ENCODE measurements at regions not wholly inside any gene's neighbourhood (a gene's known extent, or its start where the extent isn't known, plus 50 kb on each side); places are given as distances from the start of the nearest gene placed in this dataset.

DNA sequence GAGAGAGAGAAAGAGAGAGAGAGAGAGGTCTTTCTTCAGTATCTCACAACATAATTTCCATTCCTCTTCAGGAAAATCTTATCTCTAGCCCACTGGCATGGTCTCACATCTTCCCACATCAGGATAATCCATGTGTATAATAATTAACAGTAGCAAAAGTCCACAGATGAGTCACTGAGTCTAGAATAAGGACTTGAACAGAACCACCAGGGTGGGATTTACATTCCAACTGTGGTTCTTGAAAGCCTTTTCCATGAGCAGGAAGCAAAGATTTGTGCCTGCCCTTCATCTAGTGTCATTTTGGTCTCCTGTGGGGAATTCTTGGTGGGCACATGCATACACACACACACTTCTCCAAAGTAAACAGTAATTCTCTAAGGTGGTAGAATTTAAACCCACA lies 107.1 kb upstream of the TCF4 start:
- TF ChIP-seq POLR2A (IDR thresholded peaks at IDR 0.05; ENCODE audit: low read depth, low read length) (no peak), RAD21 (IDR thresholded peaks at IDR 0.05; ENCODE audit: low read length) (no peak), NFE2L2 (IDR thresholded peaks at IDR 0.05; ENCODE audit: low read depth, low read length) (no peak), CHD1 (IDR thresholded peaks at IDR 0.05; ENCODE audit: low read depth, low read length) (no peak), BHLHE40 (IDR thresholded peaks at IDR 0.05; ENCODE audit: low read depth, low read length) (no peak), FOS (IDR thresholded peaks at IDR 0.05; ENCODE audit: low read depth, low read length) (no peak), SMC3 (IDR thresholded peaks at IDR 0.05; ENCODE audit: low read depth, low read length) (no peak)
- TF ChIP-seq, protein P1, sequence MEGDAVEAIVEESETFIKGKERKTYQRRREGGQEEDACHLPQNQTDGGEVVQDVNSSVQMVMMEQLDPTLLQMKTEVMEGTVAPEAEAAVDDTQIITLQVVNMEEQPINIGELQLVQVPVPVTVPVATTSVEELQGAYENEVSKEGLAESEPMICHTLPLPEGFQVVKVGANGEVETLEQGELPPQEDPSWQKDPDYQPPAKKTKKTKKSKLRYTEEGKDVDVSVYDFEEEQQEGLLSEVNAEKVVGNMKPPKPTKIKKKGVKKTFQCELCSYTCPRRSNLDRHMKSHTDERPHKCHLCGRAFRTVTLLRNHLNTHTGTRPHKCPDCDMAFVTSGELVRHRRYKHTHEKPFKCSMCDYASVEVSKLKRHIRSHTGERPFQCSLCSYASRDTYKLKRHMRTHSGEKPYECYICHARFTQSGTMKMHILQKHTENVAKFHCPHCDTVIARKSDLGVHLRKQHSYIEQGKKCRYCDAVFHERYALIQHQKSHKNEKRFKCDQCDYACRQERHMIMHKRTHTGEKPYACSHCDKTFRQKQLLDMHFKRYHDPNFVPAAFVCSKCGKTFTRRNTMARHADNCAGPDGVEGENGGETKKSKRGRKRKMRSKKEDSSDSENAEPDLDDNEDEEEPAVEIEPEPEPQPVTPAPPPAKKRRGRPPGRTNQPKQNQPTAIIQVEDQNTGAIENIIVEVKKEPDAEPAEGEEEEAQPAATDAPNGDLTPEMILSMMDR (conservative IDR thresholded peaks at IDR 0.05; ENCODE audit: low read depth, low read length) = no peak
- TF ChIP-seq, protein P2, sequence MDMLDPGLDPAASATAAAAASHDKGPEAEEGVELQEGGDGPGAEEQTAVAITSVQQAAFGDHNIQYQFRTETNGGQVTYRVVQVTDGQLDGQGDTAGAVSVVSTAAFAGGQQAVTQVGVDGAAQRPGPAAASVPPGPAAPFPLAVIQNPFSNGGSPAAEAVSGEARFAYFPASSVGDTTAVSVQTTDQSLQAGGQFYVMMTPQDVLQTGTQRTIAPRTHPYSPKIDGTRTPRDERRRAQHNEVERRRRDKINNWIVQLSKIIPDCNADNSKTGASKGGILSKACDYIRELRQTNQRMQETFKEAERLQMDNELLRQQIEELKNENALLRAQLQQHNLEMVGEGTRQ (IDR thresholded peaks at IDR 0.05; ENCODE audit: low read depth, low read length) = no peak
- TF ChIP-seq, protein P3, sequence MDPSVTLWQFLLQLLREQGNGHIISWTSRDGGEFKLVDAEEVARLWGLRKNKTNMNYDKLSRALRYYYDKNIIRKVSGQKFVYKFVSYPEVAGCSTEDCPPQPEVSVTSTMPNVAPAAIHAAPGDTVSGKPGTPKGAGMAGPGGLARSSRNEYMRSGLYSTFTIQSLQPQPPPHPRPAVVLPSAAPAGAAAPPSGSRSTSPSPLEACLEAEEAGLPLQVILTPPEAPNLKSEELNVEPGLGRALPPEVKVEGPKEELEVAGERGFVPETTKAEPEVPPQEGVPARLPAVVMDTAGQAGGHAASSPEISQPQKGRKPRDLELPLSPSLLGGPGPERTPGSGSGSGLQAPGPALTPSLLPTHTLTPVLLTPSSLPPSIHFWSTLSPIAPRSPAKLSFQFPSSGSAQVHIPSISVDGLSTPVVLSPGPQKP (IDR thresholded peaks at IDR 0.05; ENCODE audit: borderline replicate concordance, low read depth, low read length) = no peak

Data from IMR-90 (cell line).